IMR-90 (cell line): ENCODE measurements at regions not wholly inside any gene's neighbourhood (a gene's known extent, or its start where the extent isn't known, plus 50 kb on each side); places are given as distances from the start of the nearest gene placed in this dataset.

Source experiments
- ATAC-seq: fragments of 200-7000 bp; cut with Tn5 transposase; 2 replicates; pipeline ENCODE4 v1.9.1; 2020; ENCODE audit warnings: low read depth, mild to moderate bottlenecking, moderate library complexity
- BruUV-seq: library from RNA; stranded (reverse); fragments of 400-500 nt; replicated peaks from 2 replicates; lab custom pipeline; 2021; lab: Mats Ljungman, UMichigan
- CTCF ChIA-PET: fragments of 300-600 bp; formaldehyde crosslinking; extraction: SDS; loops from one replicate; lab custom pipeline; 2021; ENCODE audit warnings: antibody characterized with exemption; lab: Yijun Ruan, JAX
- POLR2A ChIA-PET: fragments of 300-600 bp; sonication (Branson Sonifier 250); formaldehyde crosslinking; loops from one replicate; lab custom pipeline; 2022; ENCODE audit warnings: antibody characterized with exemption; ENCODE audit not compliant: unreplicated experiment; lab: Charles Lee
- DNase-seq: peaks from one replicate; pipeline ENCODE4 v3.0.0; 2013
- H2AFZ ChIP-seq: replicated peaks from 2 replicates; pipeline ENCODE3; 2013; ENCODE audit warnings: low read length, mild to moderate bottlenecking; ENCODE audit not compliant: poor library complexity
- H2AK5ac ChIP-seq: 2 replicates; pipeline ENCODE4 v1.6.1; 2013; ENCODE audit warnings: low read depth, low read length, inconsistent platforms
- H2AK9ac ChIP-seq: replicated peaks from 2 replicates; pipeline ENCODE3; 2013; ENCODE audit warnings: mild to moderate bottlenecking, low read depth, low read length, moderate library complexity; ENCODE audit not compliant: poor library complexity
- H2BK120ac ChIP-seq: 2 replicates; pipeline ENCODE4 v1.6.1; 2013; ENCODE audit warnings: low read depth, low read length, inconsistent platforms
- H2BK15ac ChIP-seq: 3 replicates; pipeline ENCODE4 v1.6.1; 2013; ENCODE audit warnings: low read depth, low read length, inconsistent platforms
- H2BK20ac ChIP-seq: 2 replicates; pipeline ENCODE4 v1.6.1; 2013; ENCODE audit warnings: low read depth, mild to moderate bottlenecking, inconsistent platforms, low read length, moderate library complexity
- H2BK5ac ChIP-seq: 2 replicates; pipeline ENCODE4 v1.6.1; 2013; ENCODE audit warnings: mild to moderate bottlenecking, low read depth, low read length, inconsistent platforms; ENCODE audit not compliant: poor library complexity, severe bottlenecking
- H3K14ac ChIP-seq: replicated peaks from 2 replicates; pipeline ENCODE4 v1.6.1; 2013; ENCODE audit warnings: low read depth, low read length, inconsistent platforms
- H3K18ac ChIP-seq: 2 replicates; pipeline ENCODE4 v1.6.1; 2013; ENCODE audit warnings: low read depth, low read length, control low read depth
- H3K23ac ChIP-seq: 2 replicates; pipeline ENCODE4 v1.6.1; 2013; ENCODE audit warnings: low read depth, low read length, inconsistent platforms
- H3K27ac ChIP-seq: 2 replicates; pipeline ENCODE4 v1.5.1; 2013; ENCODE audit warnings: mild to moderate bottlenecking, control low read depth, low read length; ENCODE audit not compliant: insufficient read depth
- H3K27me3 ChIP-seq: 2 replicates; pipeline ENCODE4 v1.6.1; 2013; ENCODE audit warnings: low read length; ENCODE audit not compliant: control insufficient read depth, insufficient read depth
- H3K36me3 ChIP-seq: 2 replicates; pipeline ENCODE4 v1.6.1; 2013; ENCODE audit warnings: low read length, mixed read lengths; ENCODE audit not compliant: control insufficient read depth, insufficient read depth
- H3K4ac ChIP-seq: 2 replicates; pipeline ENCODE4 v1.6.1; 2013; ENCODE audit warnings: low read depth, low read length, inconsistent platforms
- H3K4me1 ChIP-seq: 2 replicates; pipeline ENCODE4 v1.6.1; 2013; ENCODE audit warnings: low read length, mixed read lengths; ENCODE audit not compliant: control insufficient read depth, insufficient read depth
- H3K4me2 ChIP-seq: 2 replicates; pipeline ENCODE4 v1.6.1; 2013; ENCODE audit warnings: low read depth, mild to moderate bottlenecking, control low read depth, low read length, moderate library complexity
- H3K4me3 ChIP-seq: 2 replicates; pipeline ENCODE4 v1.5.1; 2013; ENCODE audit warnings: low read depth, mild to moderate bottlenecking, control low read depth, low read length, moderate library complexity; ENCODE audit not compliant: insufficient read depth
- H3K56ac ChIP-seq: 2 replicates; pipeline ENCODE4 v1.6.1; 2013; ENCODE audit warnings: low read length, inconsistent platforms; ENCODE audit not compliant: insufficient read depth; ENCODE audit errors: extremely low read depth
- H3K79me1 ChIP-seq, 2 experiments: 2 replicates each; pipeline ENCODE4 v1.6.1; 2013; ENCODE audit warnings: low read length in 2 of 2, inconsistent platforms in 1 of 2, low read depth in 1 of 2
- H3K9ac ChIP-seq: 2 replicates; pipeline ENCODE4 v1.6.1; 2013; ENCODE audit warnings: low read depth, low read length, control low read depth
- H3K9me1 ChIP-seq: 2 replicates; pipeline ENCODE4 v1.6.1; 2013; ENCODE audit warnings: low read length, inconsistent platforms; ENCODE audit not compliant: insufficient read depth
- H3K9me3 ChIP-seq: 2 replicates; pipeline ENCODE4 v1.6.1; 2013; ENCODE audit warnings: low read length; ENCODE audit not compliant: control insufficient read depth, insufficient read depth
- H4K20me1 ChIP-seq: 2 replicates; pipeline ENCODE4 v1.6.1; 2013; ENCODE audit warnings: low read length, inconsistent platforms; ENCODE audit not compliant: insufficient read depth
- H4K5ac ChIP-seq: 2 replicates; pipeline ENCODE4 v1.6.1; 2013; ENCODE audit warnings: mild to moderate bottlenecking, low read depth, low read length, control low read depth
- H4K8ac ChIP-seq, 2 experiments: 2 replicates each; pipeline ENCODE4 v1.6.1; 2013; ENCODE audit warnings: low read depth in 2 of 2, low read length in 2 of 2, control low read depth in 1 of 2, inconsistent platforms in 1 of 2
- H4K91ac ChIP-seq: 2 replicates; pipeline ENCODE4 v1.6.1; 2013; ENCODE audit warnings: low read depth, low read length, inconsistent platforms; ENCODE audit not compliant: insufficient read depth
- BHLHE40 ChIP-seq: fragments of 150-350 bp; IDR thresholded peaks from 2 replicates; pipeline ENCODE4 v1.6.1; 2016; ENCODE audit warnings: mild to moderate bottlenecking, low read depth, low read length
- CEBPB ChIP-seq: IDR thresholded peaks from 2 replicates; pipeline ENCODE4 v1.6.1; 2012; ENCODE audit warnings: low read depth, low read length, improper control_type of control experiment
- CHD1 ChIP-seq: IDR thresholded peaks from 2 replicates; pipeline ENCODE4 v1.6.1; 2012; ENCODE audit warnings: low read depth, low read length, improper control_type of control experiment
- CTCF ChIP-seq: conservative IDR thresholded peaks from 2 replicates; pipeline ENCODE4 v1.5.1; 2012; ENCODE audit warnings: mild to moderate bottlenecking, low read depth, low read length, improper control_type of control experiment
- FOS ChIP-seq: fragments of 150-350 bp; IDR thresholded peaks from 2 replicates; pipeline ENCODE4 v1.6.1; 2016; ENCODE audit warnings: low read depth, low read length
- MAFK ChIP-seq: IDR thresholded peaks from 2 replicates; pipeline ENCODE4 v1.6.1; 2012; ENCODE audit warnings: low read depth, low read length, improper control_type of control experiment
- MXI1 ChIP-seq: IDR thresholded peaks from 2 replicates; pipeline ENCODE4 v1.6.1; 2012; ENCODE audit warnings: low read depth, mild to moderate bottlenecking, low read length, moderate library complexity, borderline replicate concordance
- NFE2L2 ChIP-seq: fragments of 150-350 bp; IDR thresholded peaks from 2 replicates; pipeline ENCODE4 v1.6.1; 2016; ENCODE audit warnings: low read depth, mild to moderate bottlenecking, low read length
- RAD21 ChIP-seq: IDR thresholded peaks from 2 replicates; pipeline ENCODE4 v1.6.1; 2012; ENCODE audit warnings: low read length, improper control_type of control experiment
- RCOR1 ChIP-seq: IDR thresholded peaks from 2 replicates; pipeline ENCODE4 v1.6.1; 2012; ENCODE audit warnings: mild to moderate bottlenecking, low read length, improper control_type of control experiment; ENCODE audit not compliant: insufficient replicate concordance
- RFX5 ChIP-seq: IDR thresholded peaks from 2 replicates; pipeline ENCODE4 v1.8.0; 2012; ENCODE audit warnings: low read depth, mild to moderate bottlenecking, low read length, moderate library complexity
- SMC3 ChIP-seq: fragments of 150-350 bp; IDR thresholded peaks from 2 replicates; pipeline ENCODE4 v1.6.1; 2016; ENCODE audit warnings: low read depth, mild to moderate bottlenecking, antibody characterized with exemption, low read length, moderate library complexity
- USF2 ChIP-seq: fragments of 150-350 bp; IDR thresholded peaks from 2 replicates; pipeline ENCODE4 v1.6.1; 2017; ENCODE audit warnings: mild to moderate bottlenecking, antibody characterized with exemption, low read length, low read depth
- WGBS, 2 experiments: methylation state at CpG; one replicate each; pipeline versions ENCODE4 v1.1.5 to v1.1.7; 2013; ENCODE audit warnings: missing lambda C conversion rate in 2 of 2; ENCODE audit not compliant: insufficient read length in 1 of 2; ENCODE audit errors: extremely low coverage in 2 of 2; 5-methylcytosine and 5-hydroxymethylcytosine counted together
- dilution Hi-C: fragments of 300-500 bp; cut with HindIII; formaldehyde crosslinking; loops from one replicate; pipeline ENCODE4 v1.14.3; 2018; ENCODE audit warnings: low sequenced_read_pairs; ENCODE audit not compliant: unreplicated experiment
- in situ Hi-C: fragments of 300-500 bp; cut with MboI; formaldehyde crosslinking; loops from 3 replicates; pipeline ENCODE4 v1.14.3; 2019; ENCODE audit warnings: low sequenced_read_pairs, inconsistent platforms, mixed read lengths
- intact Hi-C: fragments of 100-400 bp; cut with micrococcal nuclease; formaldehyde crosslinking; loops from 2 replicates; pipeline ENCODE4 v1.10.0; 2022

- Histone ChIP-seq H3K9me1 (no peaks in the 10 kb centered on the region), H3K27me3 (no peaks in the 10 kb centered on the region), H3K14ac (no peak overlapping the region), H2AK5ac (no peak overlapping the region), H4K20me1 (no peaks in the 10 kb centered on the region), H3K4me1 (no peaks in the 10 kb centered on the region), H3K9me3 (peaks cover 3% of the 10 kb centered on the region), H3K4me3 (no peak overlapping the region), H4K91ac (no peak overlapping the region), H2BK120ac (no peak overlapping the region), H3K27ac (no peak overlapping the region), H3K23ac (no peak overlapping the region), H3K4me2 (no peak overlapping the region), H2BK20ac (no peak overlapping the region), H4K5ac (no peak overlapping the region), H3K56ac (no peak overlapping the region), H3K18ac (no peak overlapping the region), H2AFZ (no peak overlapping the region), H2BK5ac (no peak overlapping the region), H3K79me1 (no peaks in the 10 kb centered on the region), H4K8ac (no peak overlapping the region), H2BK15ac (no peak overlapping the region), H3K36me3 (no peaks in the 10 kb centered on the region), H2AK9ac (no peak overlapping the region), H3K4ac (no peak overlapping the region), H3K9ac (no peak overlapping the region)
- no peak for DNase-seq
- in situ Hi-C loops, result no loop called here
- intact Hi-C loops, result no loop called here
- TF ChIP-seq RFX5, result no peak
- no peak for TF ChIP-seq FOS
- no peak for TF ChIP-seq CTCF
- no peak for TF ChIP-seq BHLHE40
- no peak for TF ChIP-seq SMC3
- TF ChIP-seq CEBPB, result no peak
- no peak for TF ChIP-seq CHD1
- TF ChIP-seq MXI1, result no peak
- no peak for TF ChIP-seq NFE2L2
- no peak for TF ChIP-seq MAFK
- no peak for TF ChIP-seq RAD21
- no peak for TF ChIP-seq USF2
- TF ChIP-seq RCOR1, result no peak
- ChIA-PET POLR2A (no interaction called here), CTCF (no interaction called here)
- no peak for ATAC-seq
- no CpG with 5 or more reads among the region's 2 CpGs for WGBS, 2 experiments
- dilution Hi-C loops, result no loop called here
- no TSS peak for BruUV-seq
Measured at GRCh38 chr6:62523630-62524029, 237.6 kb upstream of the KHDRBS2 start.
